Lower lobe of right lung (tissue), 2 donors: ENCODE measurements at regions not wholly inside any gene's neighbourhood (a gene's known extent, or its start where the extent isn't known, plus 50 kb on each side); places are given as distances from the start of the nearest gene placed in this dataset.
"Not testable (repeated sequence)": the region's sequence is repeated elsewhere in the genome, so short reads cannot be mapped to it uniquely, and the experiment has no call there.

Experiments used
- ATAC-seq, 2 donors: fragments of 200-7000 bp; cut with Tn5 transposase; one replicate each; pipeline ENCODE4 v1.9.1; 2020 to 2022; ENCODE audit warnings: mild to moderate bottlenecking in 2 of 2, moderate library complexity in 2 of 2
- DNase-seq: peaks from one replicate; pipeline ENCODE4 v3.0.0-alpha.2; 2020
- H3K27ac ChIP-seq: fragments of 200-600 bp; one replicate; pipeline ENCODE4 v1.8.0; 2022
- H3K27me3 ChIP-seq: fragments of 200-600 bp; one replicate; pipeline ENCODE4 v1.8.0; 2022; ENCODE audit warnings: low read depth
- H3K36me3 ChIP-seq: fragments of 200-600 bp; one replicate; pipeline ENCODE4 v1.8.0; 2022; ENCODE audit warnings: mild to moderate bottlenecking
- H3K4me1 ChIP-seq: fragments of 200-600 bp; one replicate; pipeline ENCODE4 v1.8.0; 2022
- H3K4me3 ChIP-seq: fragments of 200-600 bp; one replicate; pipeline ENCODE4 v1.8.0; 2022; ENCODE audit warnings: mild to moderate bottlenecking
- H3K9me3 ChIP-seq: fragments of 200-600 bp; one replicate; pipeline ENCODE4 v1.8.0; 2022
- intact Hi-C: fragments of 100-400 bp; cut with DNase I; formaldehyde crosslinking; loops from one replicate; pipeline ENCODE4 v1.11.0; 2022
- TF ChIP-seq, protein P1 (sequence below): fragments of 200-600 bp; IDR thresholded peaks from one replicate; pipeline ENCODE4 v1.8.0; 2022; ENCODE audit warnings: antibody characterized with exemption, mild to moderate bottlenecking
- donor health status: DM: no; HTN: yes; CAD: no; lungs with severe emphysema.

GRCh38 chr6:79373880-79374279 lies 139.4 kb upstream of the HMGN3 start:
- TF ChIP-seq, protein P1, sequence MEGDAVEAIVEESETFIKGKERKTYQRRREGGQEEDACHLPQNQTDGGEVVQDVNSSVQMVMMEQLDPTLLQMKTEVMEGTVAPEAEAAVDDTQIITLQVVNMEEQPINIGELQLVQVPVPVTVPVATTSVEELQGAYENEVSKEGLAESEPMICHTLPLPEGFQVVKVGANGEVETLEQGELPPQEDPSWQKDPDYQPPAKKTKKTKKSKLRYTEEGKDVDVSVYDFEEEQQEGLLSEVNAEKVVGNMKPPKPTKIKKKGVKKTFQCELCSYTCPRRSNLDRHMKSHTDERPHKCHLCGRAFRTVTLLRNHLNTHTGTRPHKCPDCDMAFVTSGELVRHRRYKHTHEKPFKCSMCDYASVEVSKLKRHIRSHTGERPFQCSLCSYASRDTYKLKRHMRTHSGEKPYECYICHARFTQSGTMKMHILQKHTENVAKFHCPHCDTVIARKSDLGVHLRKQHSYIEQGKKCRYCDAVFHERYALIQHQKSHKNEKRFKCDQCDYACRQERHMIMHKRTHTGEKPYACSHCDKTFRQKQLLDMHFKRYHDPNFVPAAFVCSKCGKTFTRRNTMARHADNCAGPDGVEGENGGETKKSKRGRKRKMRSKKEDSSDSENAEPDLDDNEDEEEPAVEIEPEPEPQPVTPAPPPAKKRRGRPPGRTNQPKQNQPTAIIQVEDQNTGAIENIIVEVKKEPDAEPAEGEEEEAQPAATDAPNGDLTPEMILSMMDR: no peak
- DNase-seq (no peak), ATAC-seq (no peak)
- H3K27ac ChIP-seq: no peak overlapping the region
- no peaks in the 10 kb centered on the region for H3K36me3 ChIP-seq
- H3K4me1 ChIP-seq: no peaks in the 10 kb centered on the region
- H3K4me3 ChIP-seq: no peak overlapping the region
- peaks cover 9% of the 10 kb centered on the region for H3K9me3 ChIP-seq
- H3K27me3 ChIP-seq: no peaks in the 10 kb centered on the region
- intact Hi-C loops: no loop called here

- peaks cover 9% of the 10 kb centered on the region for H3K9me3 ChIP-seq
- no peak overlapping the region for H3K4me3 ChIP-seq
- no peaks in the 10 kb centered on the region for H3K27me3 ChIP-seq
- no peaks in the 10 kb centered on the region for H3K36me3 ChIP-seq
- H3K4me1 ChIP-seq: no peaks in the 10 kb centered on the region
- ATAC-seq (peak; percentile 96), DNase-seq (no peak)
- H3K27ac ChIP-seq: no peak overlapping the region
- TF ChIP-seq, protein P1: no peak
- intact Hi-C loops: no loop called here
Measured at GRCh38 chr6:79373246-79373645, 138.8 kb upstream of the HMGN3 start.

GRCh38 chr6:79372757-79373156 lies 138.3 kb upstream of the HMGN3 start:
- ATAC-seq (peak; percentile 75 to 78), DNase-seq (no peak)
- intact Hi-C loops: no loop called here
- H3K9me3 ChIP-seq: peaks cover 9% of the 10 kb centered on the region
- no peaks in the 10 kb centered on the region for H3K27me3 ChIP-seq
- H3K36me3 ChIP-seq: no peaks in the 10 kb centered on the region
- H3K27ac ChIP-seq: no peak overlapping the region
- no peaks in the 10 kb centered on the region for H3K4me1 ChIP-seq
- TF ChIP-seq, protein P1: no peak
- H3K4me3 ChIP-seq: no peak overlapping the region

DNA sequence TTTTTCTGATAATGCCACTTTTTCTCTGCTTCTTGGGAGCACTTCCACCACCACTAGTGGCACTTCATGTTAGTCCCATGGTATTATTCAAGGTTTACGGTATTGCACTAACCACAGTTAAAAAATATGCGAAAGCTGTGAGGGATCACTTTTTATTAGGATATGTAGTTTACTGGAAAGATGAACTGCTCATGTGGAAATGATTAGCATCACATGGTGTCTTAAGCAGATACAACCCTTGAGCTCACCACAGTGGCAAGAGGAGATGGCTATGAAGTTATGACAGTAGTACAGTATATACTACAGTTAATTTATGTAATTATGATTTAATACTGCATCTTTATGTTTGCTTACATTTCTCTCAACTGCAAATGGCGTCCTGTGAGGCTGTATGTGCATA lies 134.5 kb upstream of the HMGN3 start:
- Histone ChIP-seq H3K4me1 (no peaks in the 10 kb centered on the region), H3K9me3 (peaks cover 9% of the 10 kb centered on the region), H3K27ac (no peak overlapping the region), H3K36me3 (no peaks in the 10 kb centered on the region), H3K27me3 (no peaks in the 10 kb centered on the region), H3K4me3 (no peak overlapping the region)
- no peak for ATAC-seq
- intact Hi-C loops: no loop called here
- TF ChIP-seq, protein P1: no peak
- no peak for DNase-seq

DNA sequence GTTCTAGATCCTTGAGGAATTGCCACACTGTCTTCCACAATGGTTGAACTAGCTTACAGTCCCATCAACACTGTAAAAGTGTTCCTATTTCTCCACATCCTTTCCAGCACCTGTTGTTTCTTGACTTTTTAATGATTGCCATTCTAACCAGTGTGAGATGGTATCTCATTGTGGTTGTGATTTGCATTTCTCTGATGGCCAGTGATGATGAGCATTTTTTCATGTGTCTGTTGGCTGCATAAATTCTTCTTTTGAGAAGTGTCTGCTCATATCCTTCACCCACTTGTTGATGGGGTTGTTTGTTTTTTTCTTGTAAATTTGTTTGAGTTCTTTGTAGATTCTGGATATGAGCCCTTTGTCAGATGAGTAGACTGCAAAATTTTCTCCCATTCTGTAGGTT lies 129.0 kb upstream of the HMGN3 start:
- intact Hi-C loops, H3K9me3 ChIP-seq, H3K4me3 ChIP-seq, DNase-seq, ATAC-seq, H3K27me3 ChIP-seq, H3K27ac ChIP-seq, H3K4me1 ChIP-seq, H3K36me3 ChIP-seq: not testable (repeated sequence)

- H3K4me3 ChIP-seq, DNase-seq, intact Hi-C loops: not testable (repeated sequence)
Measured at GRCh38 chr6:79361074-79361473, 126.6 kb upstream of the HMGN3 start.

GRCh38 chr6:79353226-79353625 lies 118.7 kb upstream of the HMGN3 start:
- DNase-seq (no peak), ATAC-seq (no peak)
- TF ChIP-seq, protein P1: no peak
- Histone ChIP-seq H3K4me3 (no peak overlapping the region), H3K27me3 (no peaks in the 10 kb centered on the region), H3K9me3 (peaks cover 5% of the 10 kb centered on the region), H3K36me3 (no peaks in the 10 kb centered on the region), H3K27ac (no peak overlapping the region), H3K4me1 (no peaks in the 10 kb centered on the region)
- intact Hi-C loops: no loop called here

More at GRCh38 chr6:79361074-79361473, 126.6 kb upstream of the HMGN3 start:
- not testable (repeated sequence) for ATAC-seq, H3K4me1 ChIP-seq, H3K27ac ChIP-seq, H3K9me3 ChIP-seq, H3K36me3 ChIP-seq, H3K27me3 ChIP-seq
